ENCODE measurements at regions not wholly inside any gene's neighbourhood (a gene's known extent, or its start where the extent isn't known, plus 50 kb on each side); places are given as distances from the start of the nearest gene placed in this dataset.

GRCh38 chr22:26763633-26764361, 106.4 kb downstream of the MIAT start:
- no peak overlapping the region for H3K27ac ChIP-seq (ENCODE audit: low read depth, low read length)
- FAIRE-seq, result peak; percentile 64
- H3K27ac Mint-ChIP-seq (ENCODE audit: unreplicated experiment), result no peak overlapping the region

GRCh38 chr22:26766510-26767350, 109.3 kb downstream of the MIAT start:
- Histone ChIP-seq H3K27me3 (ENCODE audit: insufficient read depth, low read length) (no peaks in the 10 kb centered on the region), H3K4me2 (ENCODE audit: low read length) (peak overlapping the region; percentile 50), H3K9me3 (ENCODE audit: insufficient read depth, low read depth, low read length) (no peaks in the 10 kb centered on the region), H3K36me3 (ENCODE audit: insufficient read depth, low read length) (no peaks in the 10 kb centered on the region), H3K4me3 (ENCODE audit: insufficient read depth, low read depth, low read length) (no peak overlapping the region), H3K27ac (ENCODE audit: low read depth, low read length) (no peak overlapping the region), H3K4me1 (ENCODE audit: insufficient read depth, low read length) (peaks cover 13% of the 10 kb centered on the region), H3K9ac (ENCODE audit: low read length) (no peak overlapping the region), H4K20me1 (ENCODE audit: insufficient read depth, low read length) (no peaks in the 10 kb centered on the region), H2AFZ (ENCODE audit: low read depth, low read length) (no peak overlapping the region), H3K79me2 (ENCODE audit: insufficient read depth, low read length) (no peaks in the 10 kb centered on the region)
- TF ChIP-seq CTCF (IDR thresholded peaks at IDR 0.05; ENCODE audit: insufficient read depth, low read depth, low read length) (no peak), EZH2 (IDR thresholded peaks at IDR 0.05; ENCODE audit: insufficient read depth, low read length) (no peak)
- H3K36me3 Mint-ChIP-seq (ENCODE audit: low read depth, unreplicated experiment), result peaks cover 9% of the 10 kb centered on the region
- H3K27me3 Mint-ChIP-seq (ENCODE audit: low read depth, unreplicated experiment), result no peaks in the 10 kb centered on the region
- peaks cover 8% of the 10 kb centered on the region for H3K4me1 Mint-ChIP-seq (ENCODE audit: low read depth, unreplicated experiment)
- H3K9me3 Mint-ChIP-seq (ENCODE audit: unreplicated experiment), result peaks cover 11% of the 10 kb centered on the region
- no peak overlapping the region for H3K4me3 Mint-ChIP-seq (ENCODE audit: unreplicated experiment)
- H3K27ac Mint-ChIP-seq (ENCODE audit: unreplicated experiment), result no peak overlapping the region
- FAIRE-seq, result no peak
- no peak for DNase-seq (ENCODE audit: low read depth)

More at GRCh38 chr22:26763633-26764361, 106.4 kb downstream of the MIAT start:
- Mint-ChIP-seq H3K4me3 (ENCODE audit: unreplicated experiment) (no peak overlapping the region), H3K27me3 (ENCODE audit: low read depth, unreplicated experiment) (no peaks in the 10 kb centered on the region), H3K36me3 (ENCODE audit: low read depth, unreplicated experiment) (peaks cover 5% of the 10 kb centered on the region), H3K4me1 (ENCODE audit: low read depth, unreplicated experiment) (peaks cover 6% of the 10 kb centered on the region), H3K9me3 (ENCODE audit: unreplicated experiment) (peaks cover 13% of the 10 kb centered on the region)
- Histone ChIP-seq H3K9me3 (ENCODE audit: insufficient read depth, low read depth, low read length) (no peaks in the 10 kb centered on the region), H3K36me3 (ENCODE audit: insufficient read depth, low read length) (no peaks in the 10 kb centered on the region), H2AFZ (ENCODE audit: low read depth, low read length) (no peak overlapping the region), H3K4me3 (ENCODE audit: insufficient read depth, low read depth, low read length) (no peak overlapping the region), H3K27me3 (ENCODE audit: insufficient read depth, low read length) (no peaks in the 10 kb centered on the region), H3K4me1 (ENCODE audit: insufficient read depth, low read length) (peaks cover 12% of the 10 kb centered on the region), H3K9ac (ENCODE audit: low read length) (peak overlapping the region; percentile 15), H3K79me2 (ENCODE audit: insufficient read depth, low read length) (no peaks in the 10 kb centered on the region), H4K20me1 (ENCODE audit: insufficient read depth, low read length) (no peaks in the 10 kb centered on the region), H3K4me2 (ENCODE audit: low read length) (no peak overlapping the region)
- TF ChIP-seq EZH2 (IDR thresholded peaks at IDR 0.05; ENCODE audit: insufficient read depth, low read length) (no peak), CTCF (IDR thresholded peaks at IDR 0.05; ENCODE audit: insufficient read depth, low read depth, low read length) (no peak)
- DNase-seq (ENCODE audit: low read depth), result peak; percentile 38

Measured in astrocyte (in vitro differentiated cells and primary cell).